ENCODE measurements at regions not wholly inside any gene's neighbourhood (a gene's known extent, or its start where the extent isn't known, plus 50 kb on each side); places are given as distances from the start of the nearest gene placed in this dataset.

- DNase-seq, result no peak
- Histone ChIP-seq H3K4me1 (ENCODE audit: control insufficient read depth in 3 of 3, insufficient read depth in 2 of 3, low read depth in 1 of 3, low read length in 2 of 3) (no peaks in the 10 kb centered on the region), H3K4me3 (ENCODE audit: low read depth in 1 of 3, low read length in 3 of 3) (no peak overlapping the region), H3K27ac (ENCODE audit: low read depth in 1 of 3, low read length in 2 of 3) (no peak overlapping the region), H3K27me3 (ENCODE audit: control insufficient read depth in 3 of 3, insufficient read depth in 3 of 3, low read length in 3 of 3) (no peaks in the 10 kb centered on the region), H3K36me3 (ENCODE audit: control insufficient read depth in 3 of 3, insufficient read depth in 2 of 3, low read depth in 1 of 3, low read length in 3 of 3) (no peaks in the 10 kb centered on the region), H3K9me3 (ENCODE audit: control insufficient read depth in 2 of 2, insufficient read depth in 1 of 2, low read depth in 1 of 2, low read length in 1 of 2) (peaks cover 0 to 11% of the 10 kb centered on the region in 2 donors)
- no peak for FAIRE-seq
- 71 to 87% (median 79%) methylated on average over 8 of the region's 8 CpGs for WGBS, 3 donors
These were observed 419.7 kb upstream of the CNTN5 start for GRCh38 chr11:98600786-98601773.

- no peak overlapping the region for H3K4me3 ChIP-seq (ENCODE audit: low read depth in 1 of 3, low read length in 3 of 3)
- DNase-seq (peak in 1 of 2 donors; percentile 5), FAIRE-seq (no peak)
- H3K27ac ChIP-seq (ENCODE audit: low read depth in 1 of 3, low read length in 2 of 3), result no peak overlapping the region
- no peaks in the 10 kb centered on the region for H3K27me3 ChIP-seq (ENCODE audit: control insufficient read depth in 3 of 3, insufficient read depth in 3 of 3, low read length in 3 of 3)
- H3K9me3 ChIP-seq (ENCODE audit: control insufficient read depth in 2 of 2, insufficient read depth in 1 of 2, low read depth in 1 of 2, low read length in 1 of 2), result peaks cover 0 to 12% of the 10 kb centered on the region in 2 donors
- H3K4me1 ChIP-seq (ENCODE audit: control insufficient read depth in 3 of 3, insufficient read depth in 2 of 3, low read depth in 1 of 3, low read length in 2 of 3), result no peaks in the 10 kb centered on the region
- no peaks in the 10 kb centered on the region for H3K36me3 ChIP-seq (ENCODE audit: control insufficient read depth in 3 of 3, insufficient read depth in 2 of 3, low read depth in 1 of 3, low read length in 3 of 3)
These were observed 404.6 kb upstream of the CNTN5 start for GRCh38 chr11:98616098-98616655.

GRCh38 chr11:98621767-98622166, 399.0 kb upstream of the CNTN5 start:
- no peak overlapping the region for H3K4me3 ChIP-seq (ENCODE audit: low read depth in 1 of 3, low read length in 3 of 3)
- H3K27ac ChIP-seq (ENCODE audit: low read depth in 1 of 3, low read length in 2 of 3), result no peak overlapping the region
- DNase-seq (no peak), FAIRE-seq (no peak)
- H3K27me3 ChIP-seq (ENCODE audit: control insufficient read depth in 3 of 3, insufficient read depth in 3 of 3, low read length in 3 of 3), result no peaks in the 10 kb centered on the region
- H3K9me3 ChIP-seq (ENCODE audit: control insufficient read depth in 2 of 2, insufficient read depth in 1 of 2, low read depth in 1 of 2, low read length in 1 of 2), result peaks cover 0 to 25% of the 10 kb centered on the region in 2 donors
- no peaks in the 10 kb centered on the region for H3K4me1 ChIP-seq (ENCODE audit: control insufficient read depth in 3 of 3, insufficient read depth in 2 of 3, low read depth in 1 of 3, low read length in 2 of 3)
- no peaks in the 10 kb centered on the region for H3K36me3 ChIP-seq (ENCODE audit: control insufficient read depth in 3 of 3, insufficient read depth in 2 of 3, low read depth in 1 of 3, low read length in 3 of 3)

GRCh38 chr11:98625526-98625925, 395.2 kb upstream of the CNTN5 start:
- no peaks in the 10 kb centered on the region for H3K27me3 ChIP-seq (ENCODE audit: control insufficient read depth in 3 of 3, insufficient read depth in 3 of 3, low read length in 3 of 3)
- no peaks in the 10 kb centered on the region for H3K36me3 ChIP-seq (ENCODE audit: control insufficient read depth in 3 of 3, insufficient read depth in 2 of 3, low read depth in 1 of 3, low read length in 3 of 3)
- DNase-seq (no peak), FAIRE-seq (no peak)
- no peak overlapping the region for H3K27ac ChIP-seq (ENCODE audit: low read depth in 1 of 3, low read length in 2 of 3)
- 77 to 89% (median 78%) methylated on average over 2 of the region's 2 CpGs for WGBS, 3 donors
- H3K4me1 ChIP-seq (ENCODE audit: control insufficient read depth in 3 of 3, insufficient read depth in 2 of 3, low read depth in 1 of 3, low read length in 2 of 3), result no peaks in the 10 kb centered on the region
- H3K9me3 ChIP-seq (ENCODE audit: control insufficient read depth in 2 of 2, insufficient read depth in 1 of 2, low read depth in 1 of 2, low read length in 1 of 2), result peaks cover 0 to 19% of the 10 kb centered on the region in 2 donors
- no peak overlapping the region for H3K4me3 ChIP-seq (ENCODE audit: low read depth in 1 of 3, low read length in 3 of 3)

- no peaks in the 10 kb centered on the region for H3K36me3 ChIP-seq (ENCODE audit: control insufficient read depth in 3 of 3, insufficient read depth in 2 of 3, low read depth in 1 of 3, low read length in 3 of 3)
- no peaks in the 10 kb centered on the region for H3K4me1 ChIP-seq (ENCODE audit: control insufficient read depth in 3 of 3, insufficient read depth in 2 of 3, low read depth in 1 of 3, low read length in 2 of 3)
- H3K9me3 ChIP-seq (ENCODE audit: control insufficient read depth in 2 of 2, insufficient read depth in 1 of 2, low read depth in 1 of 2, low read length in 1 of 2), result peaks cover 0 to 5% of the 10 kb centered on the region in 2 donors
- WGBS, 3 donors, result 47 to 58% (median 50%) methylated on average over 8 of the region's 8 CpGs
- DNase-seq (no peak), FAIRE-seq (no peak)
- H3K4me3 ChIP-seq (ENCODE audit: low read depth in 1 of 3, low read length in 3 of 3), result no peak overlapping the region
- no peaks in the 10 kb centered on the region for H3K27me3 ChIP-seq (ENCODE audit: control insufficient read depth in 3 of 3, insufficient read depth in 3 of 3, low read length in 3 of 3)
- H3K27ac ChIP-seq (ENCODE audit: low read depth in 1 of 3, low read length in 2 of 3), result no peak overlapping the region
These were observed 390.0 kb upstream of the CNTN5 start for GRCh38 chr11:98630736-98631135.

- no peak for DNase-seq
- H3K27ac ChIP-seq (ENCODE audit: low read depth in 1 of 3, low read length in 2 of 3), result no peak overlapping the region
- no peaks in the 10 kb centered on the region for H3K27me3 ChIP-seq (ENCODE audit: control insufficient read depth in 3 of 3, insufficient read depth in 3 of 3, low read length in 3 of 3)
- H3K9me3 ChIP-seq (ENCODE audit: control insufficient read depth in 2 of 2, insufficient read depth in 1 of 2, low read depth in 1 of 2, low read length in 1 of 2), result no peaks in the 10 kb centered on the region
- no peaks in the 10 kb centered on the region for H3K4me1 ChIP-seq (ENCODE audit: control insufficient read depth in 3 of 3, insufficient read depth in 2 of 3, low read depth in 1 of 3, low read length in 2 of 3)
- H3K4me3 ChIP-seq (ENCODE audit: low read depth in 1 of 3, low read length in 3 of 3), result no peak overlapping the region
- H3K36me3 ChIP-seq (ENCODE audit: control insufficient read depth in 3 of 3, insufficient read depth in 2 of 3, low read depth in 1 of 3, low read length in 3 of 3), result no peaks in the 10 kb centered on the region
- FAIRE-seq, result no peak
These were observed 363.0 kb upstream of the CNTN5 start for GRCh38 chr11:98657711-98658110.

- Histone ChIP-seq H3K27me3 (ENCODE audit: control insufficient read depth in 3 of 3, insufficient read depth in 3 of 3, low read length in 3 of 3) (no peaks in the 10 kb centered on the region), H3K36me3 (ENCODE audit: control insufficient read depth in 3 of 3, insufficient read depth in 2 of 3, low read depth in 1 of 3, low read length in 3 of 3) (no peaks in the 10 kb centered on the region), H3K4me3 (ENCODE audit: low read depth in 1 of 3, low read length in 3 of 3) (no peak overlapping the region), H3K27ac (ENCODE audit: low read depth in 1 of 3, low read length in 2 of 3) (no peak overlapping the region), H3K4me1 (ENCODE audit: control insufficient read depth in 3 of 3, insufficient read depth in 2 of 3, low read depth in 1 of 3, low read length in 2 of 3) (no peaks in the 10 kb centered on the region), H3K9me3 (ENCODE audit: control insufficient read depth in 2 of 2, insufficient read depth in 1 of 2, low read depth in 1 of 2, low read length in 1 of 2) (no peaks in the 10 kb centered on the region)
- DNase-seq (no peak), FAIRE-seq (no peak)
- WGBS, 3 donors, result 59 to 63% (median 62%) methylated on average over 4 of the region's 4 CpGs
These were observed 361.3 kb upstream of the CNTN5 start for GRCh38 chr11:98659431-98659830.

GRCh38 chr11:98674390-98674789, 346.4 kb upstream of the CNTN5 start:
- H3K9me3 ChIP-seq (ENCODE audit: control insufficient read depth in 2 of 2, insufficient read depth in 1 of 2, low read depth in 1 of 2, low read length in 1 of 2), result peaks cover 0 to 4% of the 10 kb centered on the region in 2 donors
- H3K27ac ChIP-seq (ENCODE audit: low read depth in 1 of 3, low read length in 2 of 3), result no peak overlapping the region
- no peak for FAIRE-seq
- 82 to 85% (median 85%) methylated on average over 2 of the region's 2 CpGs for WGBS, 3 donors
- no peak for DNase-seq
- no peaks in the 10 kb centered on the region for H3K27me3 ChIP-seq (ENCODE audit: control insufficient read depth in 3 of 3, insufficient read depth in 3 of 3, low read length in 3 of 3)
- H3K36me3 ChIP-seq (ENCODE audit: control insufficient read depth in 3 of 3, insufficient read depth in 2 of 3, low read depth in 1 of 3, low read length in 3 of 3), result no peaks in the 10 kb centered on the region
- H3K4me1 ChIP-seq (ENCODE audit: control insufficient read depth in 3 of 3, insufficient read depth in 2 of 3, low read depth in 1 of 3, low read length in 2 of 3), result no peaks in the 10 kb centered on the region
- H3K4me3 ChIP-seq (ENCODE audit: low read depth in 1 of 3, low read length in 3 of 3), result no peak overlapping the region
